ENCODE measurements at regions not wholly inside any gene's neighbourhood (a gene's known extent, or its start where the extent isn't known, plus 50 kb on each side); places are given as distances from the start of the nearest gene placed in this dataset.
"Not testable (repeated sequence)": the region's sequence is repeated elsewhere in the genome, so short reads cannot be mapped to it uniquely, and the experiment has no call there.

GRCh38 chr16:86219655-86220445, 290.5 kb upstream of the FOXF1 start:
- no peak for DNase-seq

- DNase-seq, result no peak
Measured at GRCh38 chr16:86220561-86220960, 289.8 kb upstream of the FOXF1 start.

GRCh38 chr16:86221085-86221484, 289.2 kb upstream of the FOXF1 start:
- no peak for DNase-seq

- DNase-seq, result no peak
Measured at GRCh38 chr16:86222547-86222946, 287.8 kb upstream of the FOXF1 start.

GRCh38 chr16:86222965-86223551, 287.3 kb upstream of the FOXF1 start:
- DNase-seq, result no peak

- no peak for DNase-seq
Measured at GRCh38 chr16:86224126-86224525, 286.2 kb upstream of the FOXF1 start.

DNA sequence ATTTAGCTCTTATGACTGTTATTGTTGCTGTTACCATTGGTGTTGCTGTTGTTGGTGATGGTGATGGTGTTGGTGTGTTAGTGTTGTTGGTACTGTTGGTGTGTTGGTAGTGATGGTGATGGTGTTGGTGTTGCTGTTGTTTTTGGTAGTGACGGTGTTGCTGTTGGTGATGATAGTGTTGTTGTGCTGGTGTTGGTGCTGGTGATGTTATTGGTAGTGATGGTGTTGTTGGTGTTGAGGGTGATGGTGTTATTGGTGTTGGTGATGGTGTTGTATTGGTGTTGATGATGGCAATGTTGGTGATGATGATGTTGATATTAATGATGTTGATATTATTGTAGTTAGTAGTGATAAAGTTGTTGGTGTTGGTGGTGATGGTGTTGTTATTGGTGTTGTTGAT, 285.7 kb upstream of the FOXF1 start:
- DNase-seq, result no peak

- DNase-seq, result no peak
Measured at GRCh38 chr16:86225905-86226371, 284.4 kb upstream of the FOXF1 start.

- no peak for DNase-seq
Measured at GRCh38 chr16:86227041-86227440, 283.3 kb upstream of the FOXF1 start.

GRCh38 chr16:86227801-86228200, 282.5 kb upstream of the FOXF1 start:
- no peak for DNase-seq

DNA sequence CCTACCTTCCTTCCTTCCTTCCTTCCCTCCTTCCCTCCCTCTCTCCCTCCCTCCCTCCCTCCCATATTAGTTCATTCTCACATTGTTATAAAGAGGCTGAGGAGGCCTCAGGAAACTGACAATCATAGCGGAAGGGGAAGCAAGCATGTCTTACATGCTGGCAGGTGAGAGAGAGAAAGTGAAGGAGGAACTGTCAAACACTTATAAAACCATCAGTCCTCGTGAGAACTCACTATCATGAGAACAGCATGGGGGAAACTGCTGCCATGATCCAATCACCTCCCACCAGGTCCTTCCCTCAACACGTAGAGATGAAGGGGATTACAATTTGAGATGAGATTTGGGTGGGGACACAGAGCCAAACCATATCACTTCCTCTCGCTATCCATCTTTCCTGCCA, 281.6 kb upstream of the FOXF1 start:
- DNase-seq, result no peak

DNA sequence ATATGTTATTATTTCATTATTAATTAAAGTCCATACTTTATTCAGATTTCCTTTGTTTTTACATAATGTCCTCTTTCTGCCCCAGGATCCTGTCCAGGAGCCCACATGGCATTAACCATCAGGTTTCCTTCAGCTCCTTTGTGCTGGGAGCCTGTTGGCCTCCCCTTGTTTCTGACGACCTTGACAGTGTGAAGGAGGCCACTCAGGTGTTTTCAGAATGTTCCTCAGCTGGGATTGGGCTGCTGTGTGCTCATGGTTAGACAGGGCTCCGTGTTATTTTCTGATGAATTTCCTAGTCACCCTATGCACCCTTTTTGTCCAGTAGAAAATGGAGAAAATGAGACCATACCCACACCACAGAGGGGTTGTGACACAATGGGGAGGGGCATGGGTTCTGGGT, 281.0 kb upstream of the FOXF1 start:
- DNase-seq, result no peak

- no peak for DNase-seq
Measured at GRCh38 chr16:86229866-86230656, 280.3 kb upstream of the FOXF1 start.

DNA sequence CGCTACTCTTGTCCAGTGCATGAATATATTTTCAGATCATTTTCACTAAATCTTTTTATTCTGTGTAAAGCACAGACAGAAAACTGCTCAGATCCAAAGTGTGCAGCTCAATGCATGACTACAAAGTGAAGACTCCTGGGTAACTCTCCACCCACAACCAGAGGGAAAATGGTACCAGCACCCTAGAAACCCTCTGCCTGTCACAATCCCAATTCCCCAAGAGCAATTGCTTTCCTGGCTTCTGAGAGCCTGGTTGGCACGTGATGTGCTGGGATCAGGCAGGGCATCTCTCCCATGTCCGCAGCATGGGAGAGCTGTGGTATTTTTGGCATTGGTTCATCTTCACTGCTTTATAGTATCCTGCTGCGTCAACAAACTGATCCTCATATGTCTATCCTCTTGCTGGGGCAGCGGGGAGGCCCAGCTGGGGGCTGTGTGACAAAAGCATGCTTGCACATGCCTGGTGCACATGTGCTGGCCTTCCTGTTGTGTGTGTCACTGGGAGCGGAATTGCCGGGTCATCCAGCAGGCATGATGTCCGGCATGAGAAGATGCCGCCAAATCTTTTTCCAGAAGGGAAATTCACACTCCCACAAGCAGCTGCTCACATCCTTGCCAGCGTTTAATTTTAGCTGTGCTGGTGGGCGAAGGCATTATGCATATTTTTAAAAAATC, 278.9 kb upstream of the FOXF1 start:
- no peak for DNase-seq

- DNase-seq, result no peak
Measured at GRCh38 chr16:86231996-86232350, 278.4 kb upstream of the FOXF1 start.

- no peak for DNase-seq
Measured at GRCh38 chr16:86232496-86232895, 277.8 kb upstream of the FOXF1 start.

GRCh38 chr16:86233506-86233905, 276.8 kb upstream of the FOXF1 start:
- DNase-seq, result not testable (repeated sequence)

GRCh38 chr16:86239381-86239780, 270.9 kb upstream of the FOXF1 start:
- DNase-seq, result no peak

- no peak for DNase-seq
Measured at GRCh38 chr16:86240716-86241363, 269.5 kb upstream of the FOXF1 start.

DNA sequence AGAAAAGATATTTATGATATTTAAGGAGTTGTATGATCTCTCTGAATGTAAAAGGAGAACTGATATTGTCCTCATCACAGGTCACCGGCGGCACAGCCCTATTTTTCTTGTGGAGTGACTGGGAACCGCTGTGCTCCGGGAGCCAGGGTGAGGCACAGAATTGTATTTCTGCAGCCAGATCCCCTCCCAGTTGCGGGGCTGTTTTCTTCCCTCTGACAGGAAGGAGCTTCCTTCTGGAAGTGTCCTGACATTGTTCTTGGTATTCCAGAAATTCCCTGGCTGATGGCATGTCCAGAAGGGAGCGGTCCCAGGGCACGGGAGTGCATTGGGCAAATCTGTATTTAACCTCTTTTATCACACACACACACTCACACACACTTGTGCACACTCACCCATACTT, 268.6 kb upstream of the FOXF1 start:
- DNase-seq, result no peak

GRCh38 chr16:86242244-86243122, 267.8 kb upstream of the FOXF1 start:
- no peak for DNase-seq

GRCh38 chr16:86243123-86243473, 267.2 kb upstream of the FOXF1 start:
- DNase-seq, result no peak

Measured in activated T-cell treated with anti-CD3 and anti-CD28 coated beads, Interleukin-2, amount 50 U/mL, for 1 hour (primary cell).